GM21360 (cell line): ENCODE measurements at regions not wholly inside any gene's neighbourhood (a gene's known extent, or its start where the extent isn't known, plus 50 kb on each side); places are given as distances from the start of the nearest gene placed in this dataset.
"Not testable (repeated sequence)": the region's sequence is repeated elsewhere in the genome, so short reads cannot be mapped to it uniquely, and the experiment has no call there.

Source experiments
- ATAC-seq: cut with Tn5 transposase; IDR thresholded peaks from one replicate; pipeline ENCODE4 v1.9.1; 2021; ENCODE audit warnings: mild to moderate bottlenecking, moderate library complexity; ENCODE audit not compliant: unreplicated experiment

DNA sequence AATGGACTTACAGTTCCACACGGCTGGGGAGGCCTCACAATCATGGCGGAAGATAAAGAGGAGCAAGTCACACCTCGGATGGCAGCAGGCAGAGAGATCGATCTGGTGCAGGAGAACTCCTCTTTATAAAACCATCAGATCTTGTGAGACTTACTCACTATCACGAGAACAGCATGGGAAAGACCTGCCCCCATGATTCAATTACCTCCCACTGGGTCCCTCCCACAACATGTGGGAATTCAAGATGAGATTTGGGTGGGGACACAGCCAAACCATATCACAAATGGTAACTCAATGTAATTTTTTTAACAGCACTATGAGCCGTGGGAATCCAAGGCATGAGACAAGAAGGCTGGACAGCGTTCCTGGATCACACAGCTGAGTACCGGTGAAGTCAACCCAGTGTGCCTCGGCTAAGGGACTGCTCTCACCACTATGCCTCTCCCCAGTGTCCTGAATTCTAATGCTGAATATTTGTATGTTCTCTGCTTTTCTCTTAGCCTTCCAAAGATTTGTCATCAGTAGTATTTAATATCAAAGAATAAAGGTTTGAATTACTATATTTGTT is 84.3 kb downstream of the IRS2 start:
- not testable (repeated sequence) for ATAC-seq

DNA sequence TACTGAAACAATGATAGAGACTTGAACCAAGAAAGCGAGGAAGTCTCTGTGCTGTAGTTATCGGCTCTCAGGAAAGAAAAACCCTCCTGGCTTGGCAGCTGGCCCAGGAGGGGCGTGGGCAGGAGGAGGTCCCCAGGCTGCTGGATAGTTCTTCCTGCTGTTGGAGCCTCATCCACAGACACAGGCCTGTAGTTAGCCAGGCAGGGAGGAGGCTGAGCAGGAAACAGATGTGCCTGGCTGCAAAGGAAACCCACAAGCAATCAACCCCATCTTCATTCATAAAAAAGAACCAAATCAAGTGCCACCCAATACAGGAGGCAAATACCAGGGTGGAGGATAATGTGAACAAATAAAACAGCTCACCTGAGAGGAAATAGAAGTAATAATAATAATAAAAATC is 86.2 kb downstream of the IRS2 start:
- ATAC-seq, result no peak

DNA sequence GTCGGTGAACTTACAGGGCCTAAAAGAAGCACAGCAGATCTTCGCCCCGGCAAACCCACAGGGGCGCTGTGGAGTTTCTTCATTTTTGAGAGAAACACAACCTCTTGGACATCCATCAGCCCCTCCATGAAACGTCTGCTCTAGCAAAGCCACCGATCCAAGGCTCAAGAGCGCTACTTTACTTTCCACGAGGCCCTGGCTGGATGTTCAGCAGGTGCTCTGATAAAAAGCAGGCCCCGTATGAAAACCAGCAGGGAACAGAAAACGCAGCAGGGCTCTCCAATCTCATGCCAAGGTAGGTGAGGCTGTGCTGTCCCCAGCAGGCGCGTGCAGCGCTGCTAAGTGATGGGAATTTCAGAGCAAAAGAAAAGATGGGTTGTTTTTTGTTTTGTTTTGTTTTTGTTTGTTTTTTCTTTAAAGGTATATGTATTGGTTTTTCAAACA is 86.7 kb downstream of the IRS2 start:
- no peak for ATAC-seq

DNA sequence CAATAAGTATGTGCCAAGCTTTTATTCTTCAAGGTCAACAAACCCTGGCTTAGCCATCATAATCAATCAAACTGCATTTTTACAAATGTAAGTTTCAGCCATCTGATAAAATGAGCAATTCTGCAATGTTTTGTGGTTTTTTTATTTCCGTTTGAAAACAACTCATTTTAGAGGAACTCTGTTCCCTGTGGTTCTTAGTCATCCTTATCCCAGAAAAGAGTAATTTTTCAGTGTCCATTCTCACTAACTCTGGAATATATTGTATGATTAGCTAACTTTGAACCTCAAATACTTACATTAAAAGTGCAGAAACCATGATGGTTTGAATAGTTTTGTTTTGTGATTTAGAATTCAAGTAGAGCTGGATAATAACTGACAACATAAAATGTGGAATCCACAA is 87.6 kb downstream of the IRS2 start:
- ATAC-seq, result no peak

DNA sequence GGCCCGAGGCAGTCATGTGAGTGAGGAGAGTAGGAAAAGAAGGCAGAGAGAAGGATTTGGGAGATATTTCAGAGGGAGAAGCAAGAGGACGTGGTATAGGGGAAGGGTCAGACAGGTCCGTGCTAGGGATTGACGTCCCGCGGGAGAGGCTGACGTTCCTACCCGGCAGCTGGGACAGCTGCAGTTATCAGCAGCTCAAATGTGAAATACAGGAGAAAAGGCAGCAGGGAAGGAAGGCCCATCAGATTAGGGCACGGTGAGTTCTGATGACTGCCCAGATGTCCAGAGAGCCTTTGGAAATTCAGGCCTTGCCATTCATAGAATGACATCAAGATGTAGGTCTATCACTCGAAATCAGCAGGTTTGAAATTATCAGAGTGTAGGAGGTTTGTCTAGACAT is 88.4 kb downstream of the IRS2 start:
- no peak for ATAC-seq

DNA sequence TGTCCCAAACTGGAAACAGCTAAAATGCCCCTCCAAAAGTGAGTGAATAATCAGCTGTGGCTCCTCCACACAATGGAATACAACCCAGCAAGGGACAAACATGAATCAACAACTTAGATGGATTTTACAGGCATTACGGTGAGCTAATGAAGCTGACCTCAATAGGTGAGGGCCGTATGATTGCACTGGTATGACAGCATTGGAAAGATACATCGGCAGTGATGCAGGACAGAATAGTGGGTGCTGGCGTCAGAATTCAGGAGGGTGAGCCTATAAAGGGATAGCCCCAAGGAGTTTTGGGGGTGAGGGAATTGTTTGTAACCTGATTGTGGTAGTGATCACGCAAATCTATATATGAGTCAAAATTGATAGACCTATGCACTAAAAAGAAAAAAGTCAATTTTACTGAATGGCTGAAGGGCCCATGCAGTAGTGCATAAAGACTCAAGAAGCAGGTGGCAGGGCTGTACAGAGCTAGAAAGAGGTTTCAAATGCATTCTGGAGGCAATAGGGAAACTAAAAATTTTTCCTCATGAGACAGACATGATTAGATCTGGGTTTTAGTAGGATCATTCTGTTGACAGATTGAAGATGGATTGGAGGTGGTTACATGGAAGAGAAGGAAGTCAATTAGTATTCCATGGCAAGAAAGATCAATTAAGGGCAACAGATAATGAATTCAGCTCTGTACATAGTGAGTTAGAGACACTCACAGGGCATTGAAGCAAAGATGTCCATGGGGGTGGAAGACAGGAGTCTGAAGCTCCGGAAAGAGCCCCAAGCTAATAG is 90.8 kb downstream of the IRS2 start:
- ATAC-seq, result no peak

DNA sequence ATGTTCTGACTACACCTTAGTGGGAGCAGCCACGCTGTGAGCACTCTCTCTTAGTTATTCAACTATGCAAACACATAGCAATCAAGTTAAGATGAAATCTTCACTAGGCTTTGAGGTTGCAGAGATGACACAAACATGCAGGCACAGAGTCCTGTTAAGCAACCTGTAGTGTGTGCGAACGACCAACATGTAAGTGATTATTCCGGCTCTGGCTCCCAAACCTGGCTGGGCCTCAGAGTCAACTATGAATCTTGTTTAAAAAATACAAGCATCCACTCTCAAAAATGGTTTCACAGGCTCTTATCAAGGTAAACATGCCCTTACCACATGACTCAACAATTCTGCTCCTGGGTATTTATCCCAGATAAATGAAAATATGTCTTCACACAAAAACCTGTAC is 91.4 kb downstream of the IRS2 start:
- ATAC-seq, result no peak

DNA sequence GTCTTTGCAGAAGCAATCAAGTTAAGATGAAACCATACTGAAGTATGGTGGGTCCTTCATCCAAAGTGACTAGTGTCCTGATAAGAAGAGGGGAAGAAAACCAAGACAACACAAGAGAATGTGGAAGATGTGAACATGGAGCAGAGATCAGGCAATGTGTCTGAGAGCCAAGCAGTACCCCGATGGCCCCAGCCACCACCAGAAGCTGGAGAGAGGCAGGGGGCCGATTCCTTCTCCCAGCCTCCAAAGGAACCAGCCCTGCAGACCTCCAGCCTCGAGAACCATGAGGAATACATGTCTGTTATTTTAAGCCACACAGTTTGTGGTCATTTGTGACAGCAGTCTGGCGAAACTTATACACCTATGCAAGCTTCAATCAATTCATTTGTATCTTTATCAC is 93.2 kb downstream of the IRS2 start:
- ATAC-seq, result no peak

DNA sequence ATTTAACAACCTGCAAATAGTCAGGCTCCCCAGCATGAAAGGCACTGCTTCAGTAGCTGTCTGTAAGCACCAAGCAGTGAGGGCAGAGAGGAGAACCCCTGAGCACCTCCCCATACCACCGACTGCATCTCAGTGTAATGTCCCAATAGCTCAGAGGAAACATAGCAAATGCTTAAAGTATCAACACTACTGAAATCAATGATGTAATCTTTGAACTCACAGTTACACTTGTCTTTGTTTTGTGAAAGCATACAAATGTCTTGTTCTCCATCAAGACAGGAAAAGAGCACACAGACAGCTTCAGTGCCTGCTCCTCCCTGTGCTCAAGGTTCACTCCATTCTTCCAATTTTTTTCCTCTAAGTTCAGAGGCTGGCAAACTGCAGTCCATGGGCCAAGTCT is 94.7 kb downstream of the IRS2 start:
- no peak for ATAC-seq

DNA sequence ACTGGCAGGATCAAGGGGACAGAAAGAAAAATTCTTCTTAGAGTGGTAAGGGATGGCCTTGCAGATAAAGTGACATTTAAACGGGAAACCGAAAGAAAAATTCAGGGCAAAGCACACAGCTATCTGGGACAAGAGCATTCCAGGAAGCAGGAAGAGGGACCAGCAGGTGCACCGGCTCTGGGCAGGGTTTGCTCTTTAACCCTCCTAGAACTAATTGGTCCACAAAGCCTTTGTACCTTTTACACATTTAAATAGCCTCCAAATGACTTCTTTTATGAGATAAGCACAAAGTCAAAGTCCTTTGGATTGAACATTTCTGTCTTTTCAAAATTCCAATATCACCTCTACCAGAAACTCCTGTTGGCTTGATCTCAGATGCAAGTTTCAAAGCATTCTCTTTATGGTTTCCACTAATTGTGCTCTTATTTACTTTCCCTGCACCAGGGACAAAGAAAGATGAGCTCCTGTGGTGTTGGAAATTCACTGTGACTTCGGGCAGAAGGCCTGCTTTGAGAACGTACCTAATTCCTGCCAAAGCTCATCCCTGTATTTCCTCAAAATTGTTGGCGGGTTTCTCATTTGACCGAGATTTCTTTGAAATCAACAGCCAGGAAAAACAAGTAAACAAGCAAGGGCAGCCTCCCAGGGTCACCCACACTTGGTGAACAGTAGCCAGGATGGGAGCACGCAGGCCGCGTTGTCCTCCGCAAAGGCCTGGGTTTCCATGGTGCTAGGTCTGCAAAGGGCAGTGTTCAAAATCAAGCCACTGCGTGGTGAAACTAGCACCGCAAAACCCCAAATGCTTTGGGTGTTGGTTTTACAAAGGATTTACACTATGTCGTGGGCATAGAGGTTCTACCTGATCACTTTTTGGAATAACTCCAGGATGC is 98.6 kb downstream of the IRS2 start:
- ATAC-seq, result no peak

DNA sequence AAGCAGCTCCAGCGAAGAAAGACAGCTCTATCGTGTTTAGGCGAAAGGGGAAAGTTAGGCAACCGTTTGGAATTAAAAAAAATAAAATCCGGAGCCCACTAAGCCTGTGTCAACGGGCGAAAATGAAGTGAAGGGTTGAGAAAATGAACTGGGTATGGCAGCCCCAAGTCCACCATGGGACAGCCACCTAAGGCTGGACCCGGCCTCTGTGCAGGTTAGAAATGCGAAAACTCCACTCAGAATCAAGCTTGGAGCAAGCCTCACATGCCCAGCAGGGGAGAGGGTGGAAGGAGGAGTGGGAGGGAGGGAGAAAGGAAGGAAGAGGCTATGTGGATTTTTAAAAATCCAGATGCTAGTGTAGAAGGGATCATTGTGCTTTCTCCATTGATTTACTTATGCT is 101.2 kb downstream of the IRS2 start:
- no peak for ATAC-seq

DNA sequence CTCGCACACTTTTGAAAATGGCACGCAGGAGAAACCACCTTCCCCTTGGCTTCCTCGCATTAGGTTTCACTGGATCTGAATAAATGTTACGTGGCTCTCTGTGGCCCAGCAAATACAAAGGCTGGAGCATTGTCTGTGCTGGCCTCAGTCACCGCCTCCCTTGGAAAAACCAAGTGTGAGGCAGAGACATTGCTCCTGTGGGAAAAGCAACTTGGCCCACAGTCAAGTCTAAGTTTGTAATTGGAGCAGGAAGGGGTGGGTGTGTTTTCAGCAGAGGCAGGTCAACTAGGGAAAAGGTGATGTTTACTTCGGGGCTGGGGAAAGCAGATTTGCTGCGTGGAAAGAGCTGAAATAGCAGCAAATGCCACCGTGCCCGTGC is 101.6 kb downstream of the IRS2 start:
- no peak for ATAC-seq

DNA sequence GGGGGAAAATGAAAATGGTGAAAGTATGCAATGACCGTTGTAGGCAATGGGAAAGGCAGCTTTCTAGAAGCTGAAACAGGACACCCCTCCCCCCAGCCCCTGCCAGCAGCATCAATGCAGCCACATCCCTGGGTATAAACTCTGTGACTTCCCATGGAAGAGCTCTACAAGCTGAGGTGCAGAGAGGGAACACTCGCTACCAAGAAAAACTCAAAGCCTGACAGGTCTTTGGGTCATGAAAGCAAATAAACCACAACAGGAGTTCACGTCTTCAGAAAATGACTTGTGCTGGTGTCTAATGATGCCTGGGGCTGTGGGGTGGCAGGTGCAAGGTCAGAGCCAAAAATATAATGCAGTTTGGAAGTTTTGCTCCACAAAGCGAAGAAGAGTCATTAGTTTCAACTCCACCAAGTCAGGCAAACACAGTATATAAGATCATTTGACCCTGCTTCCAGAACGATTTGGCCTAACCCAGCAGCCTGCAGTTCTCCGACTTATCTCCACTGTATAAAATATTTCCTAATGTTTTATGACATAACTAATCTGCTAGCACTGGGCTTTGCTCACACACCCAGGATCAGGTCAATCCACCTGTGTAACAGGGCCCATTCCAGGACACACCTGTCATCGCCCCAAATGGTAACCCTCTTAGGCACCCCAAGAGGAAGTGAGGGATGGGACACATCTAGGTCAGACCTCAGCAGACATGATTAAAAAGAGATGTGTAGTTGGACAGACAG is 102.1 kb downstream of the IRS2 start:
- no peak for ATAC-seq

DNA sequence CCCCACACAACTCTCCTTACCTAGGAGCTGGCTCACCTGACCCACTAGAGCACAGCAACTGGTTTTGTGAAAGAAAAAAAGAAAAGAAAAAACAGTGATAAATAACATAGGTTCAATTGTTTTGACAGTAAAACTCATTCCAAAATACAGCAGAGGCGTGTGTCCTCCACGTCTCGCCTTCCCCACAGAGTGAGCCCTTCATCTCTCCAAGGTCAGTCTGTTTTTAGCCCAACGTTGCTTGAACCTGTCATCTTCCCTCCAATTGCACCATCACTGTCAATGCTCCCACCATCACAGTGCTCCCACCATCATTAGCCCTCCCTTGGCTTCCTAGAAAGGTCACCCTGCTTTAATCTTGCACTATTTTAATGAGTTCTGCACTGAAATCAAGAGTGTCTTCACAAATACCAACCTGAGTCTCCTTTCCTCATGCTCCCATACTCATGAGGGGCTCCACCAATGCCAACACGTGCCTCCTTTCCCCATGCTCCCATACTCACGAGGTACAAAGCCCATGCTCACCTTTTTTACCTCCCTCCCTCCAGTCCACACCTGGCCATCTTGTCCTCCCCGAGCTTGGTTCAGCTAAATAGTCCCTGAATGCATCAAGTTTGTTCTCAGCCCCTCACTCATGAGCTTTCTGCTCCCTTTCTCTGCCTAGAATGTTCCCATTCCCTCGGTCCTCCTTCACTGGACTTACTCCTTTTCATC is 103.7 kb downstream of the IRS2 start:
- ATAC-seq, result no peak

DNA sequence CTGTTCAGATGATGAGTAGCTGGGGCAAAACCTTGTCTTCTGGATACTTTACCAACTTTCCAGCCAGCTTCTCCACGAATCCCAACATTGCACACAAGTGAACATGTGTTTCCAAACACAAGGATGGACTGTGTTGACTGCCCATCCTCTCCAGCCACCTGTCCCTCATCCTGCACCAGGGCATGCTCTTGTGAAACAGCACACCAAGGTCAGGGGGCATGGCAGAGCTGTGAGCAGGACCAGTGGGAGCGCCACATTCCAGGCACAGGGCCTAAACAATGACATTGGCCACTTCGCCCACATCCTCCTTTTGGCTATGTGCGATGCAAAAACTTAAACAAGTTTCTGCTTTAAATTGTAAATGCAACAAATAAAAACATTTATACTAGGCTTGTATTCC is 105.5 kb downstream of the IRS2 start:
- no peak for ATAC-seq

DNA sequence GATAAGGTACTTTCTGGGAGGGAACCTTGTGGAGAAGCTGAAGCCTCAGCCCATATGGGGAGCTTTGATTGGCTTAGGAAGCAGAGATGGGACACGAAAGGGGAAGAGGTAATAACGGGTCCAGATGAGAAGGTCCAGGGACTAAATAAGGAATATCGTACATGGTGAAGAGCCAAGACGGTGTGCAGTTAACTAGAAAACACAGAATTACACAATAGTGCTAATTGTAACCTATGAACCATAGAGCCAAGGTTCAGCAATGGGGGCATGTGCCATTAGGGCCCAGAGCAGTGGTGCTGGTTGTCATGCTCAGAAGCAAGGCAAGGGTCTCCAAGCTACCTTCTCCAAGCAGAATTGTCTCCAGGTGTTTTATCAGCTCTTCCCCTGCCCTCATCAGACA is 106.1 kb downstream of the IRS2 start:
- ATAC-seq, result no peak

DNA sequence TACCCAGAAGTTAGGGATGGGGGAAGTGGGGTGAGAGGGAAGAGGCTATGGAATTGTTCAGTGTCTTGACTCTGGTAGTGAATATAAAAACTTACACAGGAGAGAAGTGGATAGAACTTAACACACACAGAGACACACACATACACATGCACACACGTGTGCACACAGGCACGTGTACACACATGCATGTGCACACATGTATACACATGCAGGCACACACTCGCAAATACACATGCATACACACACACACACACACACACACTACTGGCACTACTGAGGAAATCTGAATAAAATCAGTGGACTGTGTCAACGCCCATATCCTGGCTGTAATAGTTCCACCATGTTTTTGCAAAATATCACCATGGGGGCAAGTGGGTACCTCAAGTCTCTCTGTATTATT is 107.9 kb downstream of the IRS2 start:
- no peak for ATAC-seq

DNA sequence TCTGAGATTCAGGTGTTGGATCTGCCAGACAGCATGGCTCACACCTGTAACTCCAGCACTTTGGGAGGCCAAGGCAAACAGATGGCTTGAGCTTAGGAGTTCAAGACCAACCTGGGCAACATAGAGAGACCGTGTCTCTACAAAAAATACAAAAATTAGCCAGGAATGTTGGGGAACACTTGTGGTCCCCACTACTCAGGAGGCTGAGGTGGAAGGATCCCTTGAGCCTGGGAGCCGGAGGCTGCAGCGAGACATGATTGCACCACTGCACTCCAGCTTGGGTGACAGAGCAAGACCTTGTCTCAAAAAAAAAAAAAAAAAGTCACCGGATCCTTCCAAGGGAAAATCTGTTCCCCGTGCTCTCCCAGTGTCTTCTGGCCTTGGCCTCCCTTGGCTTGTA is 109.2 kb downstream of the IRS2 start:
- no peak for ATAC-seq

DNA sequence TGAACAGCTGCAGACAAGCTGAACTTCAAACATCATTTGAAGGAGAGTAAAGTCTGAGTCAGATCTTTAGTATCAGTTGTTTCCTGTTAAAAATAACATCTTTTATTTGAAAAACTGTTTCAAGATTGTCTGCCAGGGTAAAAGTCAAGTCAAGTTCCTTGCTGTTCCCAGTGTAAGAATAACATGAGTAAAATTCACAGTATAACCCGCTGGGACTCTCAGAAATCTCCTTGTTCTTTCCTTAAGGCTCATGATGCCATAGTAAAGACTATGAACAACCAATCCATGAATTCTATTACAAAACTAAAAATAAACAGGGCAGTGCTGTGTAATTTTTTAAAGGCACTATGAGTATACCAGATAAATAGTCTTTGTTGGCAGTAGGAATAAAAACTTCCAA is 112.9 kb downstream of the IRS2 start:
- no peak for ATAC-seq

DNA sequence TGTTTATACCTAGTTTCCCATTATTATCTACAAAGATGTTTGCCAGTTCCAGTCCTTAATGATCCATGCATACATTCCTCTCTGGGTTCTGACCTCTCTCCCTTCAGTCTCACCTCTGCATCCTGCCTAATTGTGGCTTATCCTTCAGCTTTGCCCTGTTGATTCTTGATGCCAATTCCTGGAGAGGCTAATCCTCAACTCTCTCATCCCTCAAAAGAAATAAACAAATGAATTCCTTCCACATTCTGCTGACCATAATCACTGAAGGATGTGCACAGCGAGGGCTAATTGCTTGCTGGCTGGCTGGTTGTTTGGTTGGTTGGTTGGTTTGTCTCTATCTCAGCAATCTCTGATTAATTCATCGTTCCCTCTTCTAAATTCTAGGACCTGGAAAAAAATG is 113.8 kb downstream of the IRS2 start:
- ATAC-seq, result no peak

DNA sequence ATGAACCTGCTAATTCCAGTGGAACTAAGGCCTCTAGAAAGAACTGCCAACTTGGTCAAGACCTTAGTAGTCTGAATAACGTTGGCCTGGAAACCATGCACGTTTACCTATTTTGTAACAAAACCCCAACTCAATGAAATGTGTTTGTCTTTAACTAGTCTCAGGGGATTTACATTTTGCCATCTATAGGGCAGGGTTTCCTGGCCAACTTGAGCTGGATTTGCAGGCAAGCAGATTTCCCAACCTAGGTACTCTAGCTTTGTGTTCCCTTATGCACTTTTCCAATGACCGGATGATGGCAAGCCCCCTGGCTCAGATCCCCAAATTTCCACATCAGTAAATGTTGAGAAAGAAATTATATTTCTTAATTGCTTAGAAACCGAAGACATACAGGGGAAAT is 114.5 kb downstream of the IRS2 start:
- no peak for ATAC-seq
